Right ventricle myocardium inferior (tissue), 1 donor: ENCODE measurements at regions not wholly inside any gene's neighbourhood (a gene's known extent, or its start where the extent isn't known, plus 50 kb on each side); places are given as distances from the start of the nearest gene placed in this dataset.
"Not testable (repeated sequence)": the region's sequence is repeated elsewhere in the genome, so short reads cannot be mapped to it uniquely, and the experiment has no call there.

ENCODE experiments used
- ATAC-seq: fragments of 200-7000 bp; cut with Tn5 transposase; one replicate; pipeline ENCODE4 v1.9.1; 2020; ENCODE audit warnings: mild to moderate bottlenecking, moderate library complexity
- DNase-seq: peaks from one replicate; pipeline ENCODE4 v3.0.0; 2021; ENCODE audit errors: missing footprints
- intact Hi-C: fragments of 100-400 bp; cut with DNase I; formaldehyde crosslinking; loops from one replicate; pipeline ENCODE4 v1.11.0; 2022
- donor health status: DM: no; HTN: yes; CAD: no; lungs with severe emphysema.

DNA sequence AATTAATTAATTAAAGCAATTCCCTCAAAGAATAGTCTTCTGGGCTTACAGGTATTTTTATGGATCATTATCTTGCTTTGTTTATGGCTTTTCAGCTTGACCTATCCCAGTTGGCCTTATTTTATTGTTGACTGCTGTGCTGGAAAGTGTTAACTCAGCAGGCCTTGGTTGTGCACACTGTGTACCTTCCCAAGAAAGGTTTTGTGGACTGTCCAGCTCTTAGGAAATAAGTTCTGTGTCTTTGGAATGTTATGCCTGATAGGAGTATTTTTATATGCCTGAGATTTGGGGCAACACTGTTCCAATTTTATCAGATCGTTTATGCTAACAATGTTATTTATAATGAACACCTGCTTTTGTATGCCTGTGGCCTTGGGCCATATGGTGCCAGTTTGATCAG lies 671.9 kb upstream of the ZNF804A start:
- ATAC-seq: peak; percentile 52
- intact Hi-C loops: no loop called here
- no peak for DNase-seq

GRCh38 chr2:183927406-183928325 lies 670.7 kb upstream of the ZNF804A start:
- ATAC-seq (peak; percentile 56), DNase-seq (no peak)
- intact Hi-C loops: no loop called here

DNA sequence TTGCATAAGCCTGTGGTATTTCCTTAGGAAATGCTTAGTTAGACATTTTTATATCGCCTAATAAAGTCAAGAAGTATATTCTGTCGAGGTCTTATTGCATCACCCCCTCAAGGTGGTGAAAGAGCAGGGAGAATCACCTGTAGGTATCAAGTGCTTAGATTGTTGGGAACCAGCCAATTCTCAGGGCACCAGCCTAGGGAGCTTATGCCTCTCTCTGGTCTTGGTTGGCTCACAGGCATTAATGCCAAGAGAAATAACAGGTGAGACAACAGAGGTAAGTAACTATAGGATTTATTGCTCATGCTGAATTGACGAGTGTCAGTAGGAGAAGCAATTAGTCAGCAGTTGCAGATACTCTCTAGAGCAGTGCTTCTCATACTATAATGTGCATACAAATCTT lies 663.3 kb upstream of the ZNF804A start:
- ATAC-seq: no peak
- DNase-seq: no peak
- intact Hi-C loops: no loop called here

DNA sequence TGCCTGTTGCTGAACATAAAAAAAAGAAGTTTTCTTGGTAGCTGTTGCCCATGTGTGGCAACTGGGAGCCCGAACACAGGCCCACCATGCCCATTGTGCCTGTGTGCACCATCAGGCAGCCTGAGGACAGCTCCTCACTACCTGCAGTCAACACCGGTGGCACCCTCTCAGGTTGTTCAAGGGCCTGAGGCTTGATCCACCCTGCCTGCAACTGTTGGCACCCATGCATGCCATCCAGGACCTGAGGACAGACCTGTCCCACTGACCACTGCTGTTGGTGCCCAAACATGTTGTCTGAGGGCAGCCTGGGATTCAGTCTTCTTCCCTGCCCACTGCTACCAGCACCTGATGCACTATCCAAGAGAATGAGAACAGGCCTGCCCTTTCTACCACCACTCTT lies 661.1 kb upstream of the ZNF804A start:
- DNase-seq (no peak), ATAC-seq (no peak)
- intact Hi-C loops: no loop called here

DNA sequence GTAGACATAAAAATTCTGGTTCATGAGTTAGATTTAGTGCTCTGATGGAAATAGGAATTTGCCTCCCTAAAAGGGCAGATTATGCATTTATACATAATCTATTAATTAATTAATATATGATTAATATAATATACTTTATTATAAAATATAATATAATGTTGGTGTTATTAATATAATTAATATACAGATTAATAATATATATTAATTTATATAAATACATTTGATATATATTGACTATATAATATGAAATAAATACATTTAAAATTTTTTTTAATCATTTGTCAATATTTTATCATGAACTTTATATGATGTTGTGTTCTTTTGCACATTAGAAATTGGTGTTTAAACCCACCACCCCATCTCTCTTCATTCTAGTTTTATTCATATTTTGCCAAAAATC lies 652.1 kb upstream of the ZNF804A start:
- DNase-seq: no peak
- intact Hi-C loops: no loop called here
- ATAC-seq: no peak

GRCh38 chr2:183948861-183949260 lies 649.5 kb upstream of the ZNF804A start:
- DNase-seq (no peak), ATAC-seq (no peak)
- intact Hi-C loops: no loop called here

GRCh38 chr2:183950673-183951072 lies 647.7 kb upstream of the ZNF804A start:
- intact Hi-C loops: no loop called here
- ATAC-seq (no peak), DNase-seq (no peak)

- DNase-seq (no peak), ATAC-seq (no peak)
- intact Hi-C loops: no loop called here
Observed at GRCh38 chr2:183951630-183952029, 646.7 kb upstream of the ZNF804A start.

- no peak for ATAC-seq
- intact Hi-C loops: no loop called here
Observed at GRCh38 chr2:183952741-183953140, 645.6 kb upstream of the ZNF804A start.

GRCh38 chr2:183963609-183964008 lies 634.7 kb upstream of the ZNF804A start:
- ATAC-seq (no peak), DNase-seq (no peak)
- intact Hi-C loops: no loop called here

More at GRCh38 chr2:183952741-183953140, 645.6 kb upstream of the ZNF804A start:
- no peak for DNase-seq

GRCh38 chr2:183964565-183964964 lies 633.8 kb upstream of the ZNF804A start:
- ATAC-seq: no peak
- DNase-seq: no peak
- intact Hi-C loops: no loop called here

DNA sequence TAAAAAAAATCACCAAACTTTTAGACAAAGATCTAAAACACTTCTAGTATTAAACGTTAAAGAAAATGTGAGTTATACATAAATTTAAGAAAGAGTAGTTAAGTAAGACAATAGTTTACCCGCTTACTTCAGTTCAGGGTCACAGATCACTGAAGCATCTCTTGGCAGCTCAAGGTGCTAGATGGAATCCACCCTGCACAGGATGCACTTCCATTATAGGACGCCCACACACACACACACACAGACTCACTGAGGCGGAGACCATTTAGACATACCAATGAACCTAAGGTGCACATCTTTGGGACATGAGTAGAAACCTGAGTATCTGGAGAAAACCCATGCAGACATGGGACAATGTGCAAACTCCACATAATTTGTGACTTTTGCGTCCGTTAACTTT lies 630.6 kb upstream of the ZNF804A start:
- intact Hi-C loops: no loop called here
- ATAC-seq (no peak), DNase-seq (no peak)

DNA sequence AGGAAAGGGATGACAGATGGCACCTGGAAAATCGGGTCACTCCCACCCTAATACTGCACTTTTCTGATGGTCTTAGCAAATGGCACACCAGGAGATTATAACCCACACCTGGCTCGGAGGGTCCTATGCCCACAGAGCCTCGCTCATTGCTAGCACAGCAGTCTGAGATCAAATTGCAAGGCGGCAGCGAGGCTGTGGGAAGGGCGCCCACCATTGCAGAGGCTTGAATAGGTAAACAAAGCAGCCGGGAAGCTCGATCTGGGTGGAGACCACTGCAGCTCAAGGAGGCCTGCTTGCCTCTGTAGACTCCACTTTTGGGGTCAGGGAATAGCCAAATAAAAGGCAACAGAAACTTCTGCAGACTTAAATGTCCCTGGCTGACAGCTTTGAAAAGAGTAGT lies 622.7 kb upstream of the ZNF804A start:
- not testable (repeated sequence) for DNase-seq, ATAC-seq

GRCh38 chr2:183984871-183985270 lies 613.5 kb upstream of the ZNF804A start:
- intact Hi-C loops: no loop called here

More for the DNA sequence above, 622.7 kb upstream of the ZNF804A start:
- intact Hi-C loops: not testable (repeated sequence)

DNA sequence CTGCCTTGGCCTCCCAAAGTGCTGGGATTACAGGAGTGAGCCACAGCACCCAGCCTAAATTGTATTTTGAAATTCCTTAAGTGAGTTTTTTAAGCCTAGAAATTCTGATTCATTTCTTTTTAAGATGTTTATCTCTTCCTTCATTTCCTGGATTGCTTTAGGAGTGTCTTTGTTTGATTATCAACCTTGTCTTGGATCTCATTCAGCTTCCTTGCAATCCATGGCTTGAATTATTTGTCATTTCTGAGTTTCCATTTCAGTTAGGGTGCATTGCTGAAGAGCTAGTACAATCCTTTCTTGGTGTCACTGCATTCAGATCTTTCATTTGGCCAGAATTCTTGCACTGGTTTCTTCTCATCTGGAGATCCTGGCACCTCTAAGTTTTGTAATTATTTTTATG lies 606.4 kb upstream of the ZNF804A start:
- DNase-seq: no peak
- intact Hi-C loops: no loop called here
- no peak for ATAC-seq

More at GRCh38 chr2:183984871-183985270, 613.5 kb upstream of the ZNF804A start:
- DNase-seq (no peak), ATAC-seq (no peak)

- no peak for ATAC-seq
- intact Hi-C loops: no loop called here
Observed at GRCh38 chr2:183993052-183993451, 605.3 kb upstream of the ZNF804A start.

GRCh38 chr2:183995632-183996031 lies 602.7 kb upstream of the ZNF804A start:
- no peak for ATAC-seq
- intact Hi-C loops: no loop called here

More at GRCh38 chr2:183993052-183993451, 605.3 kb upstream of the ZNF804A start:
- DNase-seq: no peak

GRCh38 chr2:183996825-183997793 lies 601.2 kb upstream of the ZNF804A start:
- intact Hi-C loops: no loop called here
- DNase-seq: no peak
- ATAC-seq: no peak

More at GRCh38 chr2:183995632-183996031, 602.7 kb upstream of the ZNF804A start:
- no peak for DNase-seq

DNA sequence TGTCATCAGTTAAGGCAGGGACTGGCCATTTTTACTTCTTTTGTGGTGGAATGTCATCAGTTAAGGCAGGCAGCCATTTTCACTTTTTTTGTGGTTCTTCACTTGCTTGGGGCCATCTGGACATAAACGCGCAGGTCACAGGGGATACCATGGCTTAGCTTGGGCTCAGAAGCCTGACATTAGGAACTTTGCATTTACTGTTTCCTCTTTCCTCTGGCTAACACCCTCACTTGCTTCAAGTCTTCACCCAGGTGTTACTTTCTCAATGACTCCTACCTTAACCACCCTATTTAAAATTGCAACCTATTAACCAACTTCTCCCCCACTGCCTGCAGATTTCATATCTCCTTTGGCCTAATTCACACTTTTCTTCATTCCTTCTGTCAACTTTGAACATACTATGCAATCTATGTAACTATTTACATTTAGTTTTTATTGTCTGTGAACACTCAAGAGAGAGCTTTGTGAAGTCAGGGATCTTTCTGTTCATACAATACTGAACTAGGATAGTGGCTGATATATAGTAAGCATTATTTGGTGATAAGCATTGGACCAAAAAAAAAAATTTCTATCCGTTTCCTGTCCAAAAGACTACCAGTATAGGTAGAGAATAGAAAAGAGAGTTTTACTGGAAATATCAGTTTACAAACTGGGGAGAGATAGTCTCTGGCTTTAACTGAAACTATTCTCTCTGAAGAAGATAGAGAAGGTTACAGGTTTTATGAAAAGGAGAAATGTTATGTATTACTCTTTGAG lies 600.1 kb upstream of the ZNF804A start:
- DNase-seq (no peak), ATAC-seq (no peak)
- intact Hi-C loops: no loop called here
